ENCODE measurements at regions not wholly inside any gene's neighbourhood (a gene's known extent, or its start where the extent isn't known, plus 50 kb on each side); places are given as distances from the start of the nearest gene placed in this dataset.

GRCh38 chr17:33709881-33710280 is 416.8 kb upstream of the ASIC2 start:
- TF ChIP-seq, protein P1, sequence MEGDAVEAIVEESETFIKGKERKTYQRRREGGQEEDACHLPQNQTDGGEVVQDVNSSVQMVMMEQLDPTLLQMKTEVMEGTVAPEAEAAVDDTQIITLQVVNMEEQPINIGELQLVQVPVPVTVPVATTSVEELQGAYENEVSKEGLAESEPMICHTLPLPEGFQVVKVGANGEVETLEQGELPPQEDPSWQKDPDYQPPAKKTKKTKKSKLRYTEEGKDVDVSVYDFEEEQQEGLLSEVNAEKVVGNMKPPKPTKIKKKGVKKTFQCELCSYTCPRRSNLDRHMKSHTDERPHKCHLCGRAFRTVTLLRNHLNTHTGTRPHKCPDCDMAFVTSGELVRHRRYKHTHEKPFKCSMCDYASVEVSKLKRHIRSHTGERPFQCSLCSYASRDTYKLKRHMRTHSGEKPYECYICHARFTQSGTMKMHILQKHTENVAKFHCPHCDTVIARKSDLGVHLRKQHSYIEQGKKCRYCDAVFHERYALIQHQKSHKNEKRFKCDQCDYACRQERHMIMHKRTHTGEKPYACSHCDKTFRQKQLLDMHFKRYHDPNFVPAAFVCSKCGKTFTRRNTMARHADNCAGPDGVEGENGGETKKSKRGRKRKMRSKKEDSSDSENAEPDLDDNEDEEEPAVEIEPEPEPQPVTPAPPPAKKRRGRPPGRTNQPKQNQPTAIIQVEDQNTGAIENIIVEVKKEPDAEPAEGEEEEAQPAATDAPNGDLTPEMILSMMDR (IDR thresholded peaks at IDR 0.05), result no peak
- TF ChIP-seq POLR2AphosphoS5 (IDR thresholded peaks at IDR 0.05) (no peak), POLR2A (IDR thresholded peaks at IDR 0.05) (no peak), EP300 (IDR thresholded peaks at IDR 0.05) (no peak)
